Tibial nerve (tissue), 4 donors: ENCODE measurements at regions not wholly inside any gene's neighbourhood (a gene's known extent, or its start where the extent isn't known, plus 50 kb on each side); places are given as distances from the start of the nearest gene placed in this dataset.

Source experiments
- EP300 ChIP-seq, 2 donors: sonication (generic); formaldehyde crosslinking; IDR thresholded peaks; one replicate each; pipeline ENCODE4 v1.6.1; 2017; ENCODE audit warnings: antibody characterized with exemption in 2 of 2, mild to moderate bottlenecking in 1 of 2
- POLR2A ChIP-seq, 2 donors: fragments of 450-650 bp; IDR thresholded peaks; one replicate each; pipeline ENCODE4 v1.6.1; 2017; ENCODE audit warnings: antibody characterized with exemption in 2 of 2, mild to moderate bottlenecking in 2 of 2, moderate library complexity in 2 of 2
- TF ChIP-seq, protein P1 (sequence below), 5 experiments: fragments of 200-600 bp in 3 of 5; fragments of 450-650 bp in 2 of 5; sonication (generic) in 3 of 5; IDR thresholded peaks; one replicate each; pipeline ENCODE4 v1.5.1; 2016 to 2019; ENCODE audit warnings: antibody characterized with exemption in 5 of 5, mild to moderate bottlenecking in 3 of 5, moderate library complexity in 2 of 5

DNA sequence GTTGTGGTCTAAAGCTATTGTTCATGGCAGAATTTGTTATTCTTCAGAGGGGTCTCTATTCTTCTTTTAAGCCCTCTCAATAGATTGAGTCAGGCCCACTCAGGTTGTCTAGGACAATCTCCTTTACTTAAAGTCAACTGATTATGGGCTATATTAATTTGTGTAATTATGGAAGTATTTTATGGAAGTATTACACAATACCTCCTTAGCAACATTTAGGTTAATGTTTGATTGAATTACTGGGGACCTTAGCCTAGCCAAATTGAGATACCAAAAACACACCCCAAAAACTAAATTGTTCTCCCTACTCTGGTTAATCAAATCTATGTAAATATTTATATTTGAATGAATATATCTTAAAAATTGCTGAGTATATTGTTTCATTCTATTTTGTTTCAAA, 347.1 kb upstream of the GRIN3A start:
- TF ChIP-seq POLR2A (IDR thresholded peaks at IDR 0.05) = no peak
- TF ChIP-seq, protein P1, sequence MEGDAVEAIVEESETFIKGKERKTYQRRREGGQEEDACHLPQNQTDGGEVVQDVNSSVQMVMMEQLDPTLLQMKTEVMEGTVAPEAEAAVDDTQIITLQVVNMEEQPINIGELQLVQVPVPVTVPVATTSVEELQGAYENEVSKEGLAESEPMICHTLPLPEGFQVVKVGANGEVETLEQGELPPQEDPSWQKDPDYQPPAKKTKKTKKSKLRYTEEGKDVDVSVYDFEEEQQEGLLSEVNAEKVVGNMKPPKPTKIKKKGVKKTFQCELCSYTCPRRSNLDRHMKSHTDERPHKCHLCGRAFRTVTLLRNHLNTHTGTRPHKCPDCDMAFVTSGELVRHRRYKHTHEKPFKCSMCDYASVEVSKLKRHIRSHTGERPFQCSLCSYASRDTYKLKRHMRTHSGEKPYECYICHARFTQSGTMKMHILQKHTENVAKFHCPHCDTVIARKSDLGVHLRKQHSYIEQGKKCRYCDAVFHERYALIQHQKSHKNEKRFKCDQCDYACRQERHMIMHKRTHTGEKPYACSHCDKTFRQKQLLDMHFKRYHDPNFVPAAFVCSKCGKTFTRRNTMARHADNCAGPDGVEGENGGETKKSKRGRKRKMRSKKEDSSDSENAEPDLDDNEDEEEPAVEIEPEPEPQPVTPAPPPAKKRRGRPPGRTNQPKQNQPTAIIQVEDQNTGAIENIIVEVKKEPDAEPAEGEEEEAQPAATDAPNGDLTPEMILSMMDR (IDR thresholded peaks at IDR 0.05) = no peak
- no peak for TF ChIP-seq EP300 (IDR thresholded peaks at IDR 0.05)
